Liver (tissue), 9 donors: ENCODE measurements at regions not wholly inside any gene's neighbourhood (a gene's known extent, or its start where the extent isn't known, plus 50 kb on each side); places are given as distances from the start of the nearest gene placed in this dataset. TPM values are rescaled to one million over a fixed set of nuclear protein-coding genes. Genes with fewer than 3 reads are reported as not detected.

Experiments used
- DNase-seq: peaks from one replicate; pipeline ENCODE4 v3.0.0-alpha.2; 2017; ENCODE audit warnings: low spot score
- H3K27ac ChIP-seq, 2 donors: one replicate each; pipeline ENCODE4 v1.7.0; 2013; ENCODE audit warnings: inconsistent platforms in 2 of 2, low read length in 2 of 2, control low read depth in 1 of 2, low read depth in 1 of 2, mild to moderate bottlenecking in 1 of 2
- H3K27me3 ChIP-seq, 4 donors: one replicate each; pipeline versions ENCODE4 v1.6.1 to v1.7.0; 2013; ENCODE audit warnings: low read length in 3 of 4, inconsistent platforms in 1 of 4, mild to moderate bottlenecking in 1 of 4, moderate library complexity in 1 of 4; ENCODE audit not compliant: control insufficient read depth in 4 of 4, insufficient read depth in 4 of 4
- H3K36me3 ChIP-seq, 4 donors: one replicate each; pipeline versions ENCODE4 v1.6.1 to v1.7.0; 2013; ENCODE audit warnings: low read length in 3 of 4, mild to moderate bottlenecking in 3 of 4, low read depth in 1 of 4, moderate library complexity in 1 of 4; ENCODE audit not compliant: control insufficient read depth in 4 of 4, insufficient read depth in 3 of 4
- H3K4me1 ChIP-seq, 4 donors: one replicate each; pipeline versions ENCODE4 v1.6.1 to v1.7.0; 2013; ENCODE audit warnings: low read length in 3 of 4, mild to moderate bottlenecking in 3 of 4, moderate library complexity in 1 of 4; ENCODE audit not compliant: control insufficient read depth in 4 of 4, insufficient read depth in 4 of 4
- H3K4me3 ChIP-seq, 3 donors: one replicate each; pipeline versions ENCODE4 v1.6.1 to v1.7.0; 2013; ENCODE audit warnings: low read length in 3 of 3, control low read depth in 1 of 3, low read depth in 1 of 3, mild to moderate bottlenecking in 1 of 3
- H3K9ac ChIP-seq, 2 donors: one replicate each; pipeline ENCODE4 v1.7.0; 2013; ENCODE audit warnings: low read length in 2 of 2, mild to moderate bottlenecking in 2 of 2, moderate library complexity in 2 of 2, control low read depth in 1 of 2, low read depth in 1 of 2
- H3K9me3 ChIP-seq, 4 donors: one replicate each; pipeline versions ENCODE4 v1.6.1 to v1.7.0; 2013; ENCODE audit warnings: low read length in 3 of 4; ENCODE audit not compliant: control insufficient read depth in 4 of 4
- CTCF ChIP-seq: fragments of 150-350 bp; IDR thresholded peaks from 2 replicates; pipeline ENCODE4 v1.5.1; 2017; ENCODE audit warnings: improper control_type of control experiment, low read depth, low read length; ENCODE audit not compliant: missing input control
- EGR1 ChIP-seq, 2 donors: IDR thresholded peaks; 2 replicates each; pipeline ENCODE4 v1.6.1; 2016 to 2018; ENCODE audit warnings: antibody characterized with exemption in 2 of 2, low read depth in 2 of 2
- FOXA2 ChIP-seq: IDR thresholded peaks from 2 replicates; pipeline ENCODE4 v1.6.1; 2016; ENCODE audit warnings: antibody characterized with exemption
- HNF4A ChIP-seq, 2 donors: conservative IDR thresholded peaks; 2 replicates each; pipeline ENCODE4 v1.6.1; 2016; ENCODE audit warnings: antibody characterized with exemption in 2 of 2, mild to moderate bottlenecking in 2 of 2
- HNF4G ChIP-seq: IDR thresholded peaks from 2 replicates; pipeline ENCODE4 v1.6.1; 2016; ENCODE audit warnings: antibody characterized with exemption
- JUND ChIP-seq, 2 donors: IDR thresholded peaks; 2 replicates each; pipeline ENCODE4 v1.6.1; 2016; ENCODE audit warnings: antibody characterized with exemption in 2 of 2
- MAX ChIP-seq: IDR thresholded peaks from 2 replicates; pipeline ENCODE4 v1.6.1; 2016; ENCODE audit warnings: antibody characterized with exemption
- NR2F2 ChIP-seq: IDR thresholded peaks from 2 replicates; pipeline ENCODE4 v1.6.1; 2016; ENCODE audit warnings: antibody characterized with exemption
- RAD21 ChIP-seq, 2 donors: IDR thresholded peaks; 2 replicates each; pipeline ENCODE4 v1.6.1; 2016; ENCODE audit warnings: antibody characterized with exemption in 2 of 2, mild to moderate bottlenecking in 2 of 2
- RXRA ChIP-seq, 2 donors: IDR thresholded peaks; 2 replicates each; pipeline ENCODE4 v1.6.1; 2017 to 2018; ENCODE audit warnings: antibody characterized with exemption in 2 of 2, mild to moderate bottlenecking in 1 of 2
- TAF1 ChIP-seq: conservative IDR thresholded peaks from 2 replicates; pipeline ENCODE4 v1.6.1; 2016; ENCODE audit warnings: antibody characterized with exemption, mild to moderate bottlenecking
- ZBTB33 ChIP-seq: IDR thresholded peaks from 2 replicates; pipeline ENCODE4 v1.6.1; 2016; ENCODE audit warnings: antibody characterized with exemption
- WGBS: extraction: QIAGEN DNeasy Blood & Tissue Kit; methylation state at CpG from one replicate; pipeline ENCODE4 v1.1.7; 2013; 5-methylcytosine and 5-hydroxymethylcytosine counted together
- small RNA-seq: library from RNA; depleted of rRNA; stranded (forward); fragments of <200 nt; gene quantifications from one replicate; pipeline ENCODE3, GENCODE V24; 2014
- donor health status: healthy.
- donor health status: healthy.
- donor health status: healthy.
- donor health status: healthy.
- donor health status: healthy.

GRCh38 chr5:1933364-1934055 lies 50.8 kb upstream of the IRX4 start:
- DNase-seq, result no peak
- Histone ChIP-seq H3K27ac (no peak overlapping the region), H3K9ac (no peak overlapping the region), H3K36me3 (no peaks in the 10 kb centered on the region), H3K4me3 (no peak overlapping the region), H3K27me3 (peaks cover 2 to 12% (median 7%) of the 10 kb centered on the region in 4 donors), H3K4me1 (no peaks in the 10 kb centered on the region), H3K9me3 (no peaks in the 10 kb centered on the region)
- TF ChIP-seq RAD21 (IDR thresholded peaks at IDR 0.05) (no peak), EGR1 (IDR thresholded peaks at IDR 0.05; ENCODE audit: low read depth in 2 of 2) (no peak), NR2F2 (no peak), ZBTB33 (no peak), JUND (IDR thresholded peaks at IDR 0.05) (no peak), RXRA (IDR thresholded peaks at IDR 0.05) (no peak), HNF4A (conservative IDR thresholded peaks at IDR 0.05) (no peak), TAF1 (no peak), FOXA2 (no peak), CTCF (no peak), HNF4G (no peak), MAX (no peak)
- WGBS, result 83% methylated on average over 14 of the region's 14 CpGs

Small RNAs in the stretch of these regions (small RNA-seq; reads per million reads assigned to genes)
- gene AC092266.1 (not detected), gene RF00019 (not detected)
